M059J (cell line): ENCODE measurements at regions not wholly inside any gene's neighbourhood (a gene's known extent, or its start where the extent isn't known, plus 50 kb on each side); places are given as distances from the start of the nearest gene placed in this dataset.
A peak's percentile ranks its signal among the peaks of the same experiment; 100 is the strongest.

Experiments used
- DNase-seq: peaks from one replicate; pipeline ENCODE4 v3.0.0-alpha.2; 2012; ENCODE audit warnings: low read depth

DNA sequence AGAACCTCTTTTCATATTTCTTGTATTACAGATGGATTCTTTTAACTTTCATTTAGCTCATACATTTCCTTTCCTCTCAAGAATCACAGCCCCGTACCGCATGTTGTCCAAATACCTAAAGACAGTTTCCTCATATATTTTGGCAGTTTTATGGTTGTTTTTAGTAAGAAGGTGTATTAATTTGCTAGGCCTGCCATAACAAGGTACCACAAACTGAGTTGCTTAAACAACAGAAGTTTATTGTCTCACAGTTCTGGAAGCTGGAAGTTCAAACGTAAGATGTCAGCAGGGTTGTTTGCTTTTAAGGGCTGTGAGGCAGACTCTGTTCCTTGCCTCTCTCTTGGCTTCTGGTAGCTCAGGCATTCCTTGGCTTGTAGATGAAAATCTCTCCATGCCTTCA, 343.2 kb upstream of the TNP1 start:
- no peak for DNase-seq

DNA sequence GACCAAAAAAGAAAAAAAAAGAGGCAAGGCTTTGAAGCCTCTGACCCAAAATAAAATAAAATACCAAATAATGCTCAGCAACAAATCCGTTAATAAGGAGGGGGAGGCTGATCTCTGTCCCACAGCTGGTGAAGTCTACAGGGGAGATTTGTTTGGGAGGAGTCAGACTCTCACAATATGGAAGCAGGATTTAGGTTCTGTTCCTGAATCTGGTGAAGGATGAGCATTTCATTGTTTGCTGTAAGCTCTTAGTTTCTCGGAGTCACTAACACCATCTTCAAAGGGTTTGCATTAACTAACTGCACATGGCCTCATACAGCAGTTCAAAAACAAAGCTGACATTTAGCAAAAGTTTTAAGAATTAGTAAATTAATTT, 339.4 kb upstream of the TNP1 start:
- no peak for DNase-seq

DNA sequence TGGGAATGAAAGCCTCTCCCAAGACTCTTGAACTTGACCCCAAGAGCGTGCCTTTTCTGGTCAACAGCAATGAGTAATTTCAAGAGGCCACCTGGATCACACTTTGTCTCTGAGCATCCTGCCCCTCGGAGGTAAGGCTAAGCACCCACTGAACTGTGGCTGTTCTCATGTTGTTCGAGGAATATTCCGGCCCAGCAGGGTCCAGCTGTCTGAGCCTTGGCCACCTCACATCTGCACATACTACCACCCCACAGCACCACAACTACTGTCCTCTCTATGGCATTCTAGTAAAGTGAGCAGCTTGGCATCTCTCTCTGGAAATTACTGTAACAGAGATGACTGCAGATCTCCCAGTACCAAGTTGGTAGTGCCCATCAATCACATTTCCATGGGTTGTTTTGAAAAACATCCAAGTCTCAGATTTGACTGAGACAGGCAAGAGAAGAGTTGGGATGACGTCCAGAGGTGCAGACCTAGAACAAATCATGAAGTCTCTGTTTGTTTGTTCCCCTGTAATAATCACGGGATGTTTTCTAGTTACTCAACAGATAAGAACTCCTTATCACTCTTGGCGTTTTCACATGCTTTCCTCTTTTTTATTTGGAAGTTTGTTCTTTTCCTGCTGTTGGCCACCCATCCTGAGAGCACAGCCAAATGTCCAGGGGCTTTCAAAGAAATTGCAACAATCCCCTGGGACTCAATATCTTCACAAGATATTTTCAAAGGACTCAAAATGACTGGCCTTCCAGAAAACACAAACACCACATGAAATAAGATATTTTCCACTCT, 336.0 kb upstream of the TNP1 start:
- no peak for DNase-seq

DNA sequence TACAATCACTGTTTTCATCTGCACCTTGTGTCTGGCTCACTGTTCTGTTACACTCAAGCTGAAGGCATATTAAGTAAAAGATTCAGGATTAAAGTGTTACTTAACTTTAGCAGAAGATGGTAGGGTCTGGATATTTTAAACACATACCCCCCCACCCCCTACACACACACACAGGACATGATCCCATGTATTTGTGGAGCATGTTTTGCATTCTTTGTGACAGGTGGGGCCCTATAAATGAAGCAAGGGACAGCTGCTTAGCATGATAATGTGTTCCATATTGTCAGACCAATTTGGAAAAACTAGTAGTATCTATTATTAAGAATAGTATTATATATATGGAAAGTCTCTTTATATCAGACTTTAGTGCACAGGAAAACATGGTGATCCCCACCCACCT, 335.2 kb upstream of the TNP1 start:
- DNase-seq = no peak

DNA sequence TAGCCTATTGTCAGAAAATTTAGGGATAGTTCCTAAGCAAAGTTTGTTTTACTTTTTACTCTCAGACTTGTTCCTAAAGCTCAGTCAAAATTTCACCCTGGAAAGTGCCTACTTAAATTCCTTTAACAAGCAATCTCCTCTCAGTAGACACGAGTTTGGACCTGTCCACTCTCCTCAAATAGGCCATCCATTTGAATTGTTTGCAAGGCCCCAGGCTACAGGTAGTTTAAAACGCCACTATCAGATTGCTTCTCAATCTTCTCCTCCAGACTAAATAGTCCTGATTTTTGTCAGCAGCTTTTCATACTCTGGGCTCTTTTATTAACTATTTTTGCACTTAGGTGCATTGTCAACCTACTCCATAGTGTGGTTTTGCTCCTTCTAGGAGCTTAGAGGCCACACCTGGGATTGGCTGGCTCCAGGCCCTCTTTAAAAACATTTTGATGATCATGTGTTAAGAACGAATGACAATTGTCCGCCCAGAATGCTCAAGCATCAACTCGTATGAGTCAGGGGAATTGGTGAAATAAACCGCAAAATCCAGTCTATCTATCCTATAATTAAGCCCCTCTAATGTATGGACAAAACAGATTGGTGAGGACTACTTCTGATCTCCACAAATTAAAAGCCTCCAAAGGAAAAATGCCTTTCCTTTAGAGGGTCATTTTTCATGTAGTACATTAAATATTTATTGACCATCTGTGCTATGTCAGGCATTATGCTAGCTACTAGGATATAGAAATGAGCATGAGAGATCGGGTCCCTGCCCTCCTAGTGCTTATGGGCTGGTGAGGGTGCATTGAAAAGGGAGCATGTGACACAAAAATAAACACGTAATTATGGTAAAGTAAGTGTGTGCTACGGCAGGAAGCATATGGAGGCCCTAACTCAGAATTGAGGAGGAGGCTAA, 333.8 kb upstream of the TNP1 start:
- DNase-seq = no peak

DNA sequence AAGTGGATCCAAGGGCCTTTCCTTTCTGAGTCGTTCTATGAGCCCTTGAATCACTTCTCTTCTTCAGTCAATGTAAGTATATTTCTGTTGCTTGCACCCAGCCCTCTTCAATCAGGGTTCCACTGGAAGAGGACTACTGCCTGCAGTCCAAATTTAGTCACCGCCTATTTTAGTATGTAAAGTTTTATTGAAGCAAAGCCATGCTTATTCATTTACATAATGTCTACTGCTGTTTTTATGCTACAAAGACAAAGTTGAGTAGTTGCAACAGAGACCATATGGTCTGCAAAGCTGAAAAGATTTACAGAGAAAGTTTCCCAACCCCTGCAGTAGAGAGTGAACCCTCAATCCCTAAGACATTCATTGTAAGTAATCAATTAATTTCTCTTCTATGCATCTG, 332.5 kb upstream of the TNP1 start:
- no peak for DNase-seq

DNA sequence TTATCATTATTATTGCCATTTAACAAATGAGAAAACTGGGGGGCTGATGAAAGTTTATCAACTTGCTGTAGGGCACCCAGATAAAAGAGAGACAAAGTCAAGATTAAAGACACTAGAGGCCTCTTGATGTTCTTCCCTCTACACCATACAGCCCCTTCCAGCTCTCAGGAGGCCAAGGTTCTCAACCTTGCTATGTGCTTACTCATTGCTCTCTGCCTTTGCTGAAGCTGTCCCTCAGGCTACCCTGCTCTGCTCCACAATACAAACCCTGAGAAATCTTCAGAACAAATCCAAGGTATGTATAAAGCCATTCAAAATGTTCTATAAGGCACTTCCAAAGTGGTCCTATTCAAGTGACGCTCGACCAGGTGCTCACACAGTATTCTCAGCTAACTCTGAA, 329.9 kb upstream of the TNP1 start:
- no peak for DNase-seq

DNA sequence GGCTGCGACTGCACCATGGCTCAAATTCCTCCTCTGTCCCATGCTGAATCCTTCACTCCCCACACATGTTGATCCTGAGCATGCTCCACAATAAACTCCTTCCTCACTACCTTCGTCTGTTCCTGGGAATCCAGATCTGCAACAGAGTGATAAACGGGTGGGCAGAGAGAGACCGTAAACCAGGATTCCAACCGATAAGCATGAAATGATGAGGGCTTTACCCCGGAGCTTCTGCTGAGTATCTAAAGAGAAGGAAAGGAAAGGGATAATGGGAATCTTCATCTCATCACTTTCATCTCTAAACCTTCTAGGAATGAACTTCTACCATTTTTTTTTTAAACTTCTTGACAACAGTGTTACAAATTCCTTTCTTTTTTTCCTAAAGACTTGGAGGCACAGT, 329.3 kb upstream of the TNP1 start:
- DNase-seq = no peak

DNA sequence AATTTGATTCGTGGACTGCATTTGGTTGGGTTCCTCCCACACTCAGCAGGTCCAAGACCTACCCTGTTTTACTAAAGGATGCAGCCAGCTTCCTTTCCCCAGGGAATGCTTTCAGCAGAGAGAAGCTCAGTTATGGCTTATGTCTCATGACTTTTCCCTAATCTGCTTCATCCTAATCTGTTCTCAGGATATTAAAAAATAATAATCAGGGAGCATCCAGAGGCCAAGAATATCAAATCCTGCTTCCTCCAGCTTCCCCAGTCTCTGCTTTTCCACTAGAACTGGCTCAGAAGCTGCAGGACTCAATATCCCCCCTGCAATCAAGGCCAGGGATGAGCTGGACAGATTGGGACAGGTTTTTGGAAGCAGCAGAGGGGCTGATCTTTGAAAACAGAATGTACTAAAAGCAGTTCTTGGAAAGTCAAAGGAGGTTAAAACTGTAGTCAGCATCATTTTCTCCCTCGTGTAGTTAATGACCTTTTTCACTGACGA, 326.9 kb upstream of the TNP1 start:
- no peak for DNase-seq

DNA sequence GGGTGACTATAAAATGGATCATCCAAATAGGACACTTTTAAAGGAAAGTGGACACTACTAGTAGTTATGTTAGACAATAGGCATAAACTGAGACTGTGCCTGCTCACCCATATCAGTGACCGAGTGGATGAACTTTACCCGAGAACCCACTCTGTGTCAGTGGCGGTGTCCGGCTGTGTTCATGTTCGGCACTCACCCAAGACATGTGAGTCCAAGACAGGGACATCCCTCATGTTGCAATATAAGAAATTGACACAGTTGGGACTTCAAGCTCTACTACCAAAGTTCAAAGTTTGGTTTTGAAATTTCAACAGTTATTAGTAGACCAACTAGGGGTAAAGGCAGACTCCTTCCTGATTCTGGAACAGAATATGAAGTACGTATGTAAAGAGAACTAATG, 326.3 kb upstream of the TNP1 start:
- DNase-seq = no peak

DNA sequence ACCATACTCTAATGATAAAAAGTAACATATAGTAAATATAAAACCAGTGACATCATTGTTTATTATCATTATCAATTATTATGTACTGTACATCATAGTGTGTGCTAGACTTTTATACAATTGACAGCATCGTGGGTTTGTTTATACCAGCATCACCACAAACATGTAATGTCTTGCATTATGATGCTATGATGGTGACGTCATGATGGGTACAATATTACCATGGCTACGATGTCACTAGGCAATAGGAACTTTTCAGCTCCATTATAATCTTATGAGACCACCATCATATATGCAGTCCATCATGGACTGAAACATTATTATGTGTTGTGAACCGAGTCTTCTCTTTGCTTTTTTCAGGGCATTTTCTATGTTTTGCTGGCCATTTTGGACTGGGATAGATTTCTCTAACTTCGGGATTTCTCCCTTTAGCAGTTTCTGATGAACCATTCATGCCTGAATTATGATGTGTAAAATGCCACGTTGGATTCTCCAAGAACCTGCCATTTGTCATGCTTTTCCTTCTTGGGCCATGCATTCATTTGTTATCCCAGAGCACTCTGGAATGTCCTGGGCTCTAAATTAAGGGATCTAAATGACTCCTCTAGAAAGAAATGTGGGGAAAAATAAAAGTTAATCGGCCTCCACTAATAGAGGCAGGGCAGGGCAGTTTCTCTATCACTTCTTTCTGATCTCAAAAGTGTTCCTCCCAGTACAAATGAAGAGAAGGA, 325.6 kb upstream of the TNP1 start:
- no peak for DNase-seq

DNA sequence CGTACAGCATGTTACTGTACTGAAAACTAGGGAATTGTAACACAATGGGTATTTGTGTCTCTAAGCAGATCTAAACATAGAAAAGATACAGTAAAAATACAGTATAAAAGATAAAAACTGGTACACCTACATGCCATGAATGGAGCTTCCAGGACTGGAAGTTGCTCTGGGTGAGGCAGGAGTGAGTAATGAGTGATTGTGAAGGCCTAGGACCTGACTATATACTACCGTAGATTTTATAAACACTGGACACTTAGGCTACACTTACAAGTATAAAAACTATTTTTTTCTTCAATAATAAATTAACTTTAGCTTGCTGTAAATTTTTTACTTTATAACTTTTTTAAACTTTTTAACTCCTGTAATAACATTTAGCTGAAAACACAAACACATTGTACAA, 324.4 kb upstream of the TNP1 start:
- no peak for DNase-seq

DNA sequence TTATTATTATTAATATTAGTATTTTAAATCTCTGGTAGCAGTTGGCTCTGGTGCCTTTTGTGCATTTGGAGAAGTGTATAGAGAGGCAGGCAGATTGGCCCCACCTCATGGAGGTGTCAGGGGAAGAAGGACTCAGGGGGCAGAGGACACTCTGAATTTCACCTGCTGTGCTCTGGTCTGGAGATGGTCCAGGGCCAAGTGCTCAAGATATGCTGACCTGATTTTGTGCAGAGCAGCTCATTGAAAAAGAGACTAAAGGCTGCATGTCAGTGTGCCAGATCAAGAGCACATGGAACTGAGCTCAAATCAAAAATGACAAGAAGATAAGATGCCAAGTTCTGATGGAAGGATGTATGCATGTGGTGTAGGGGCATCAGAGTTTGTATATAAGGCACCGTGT, 323.6 kb upstream of the TNP1 start:
- no peak for DNase-seq

DNA sequence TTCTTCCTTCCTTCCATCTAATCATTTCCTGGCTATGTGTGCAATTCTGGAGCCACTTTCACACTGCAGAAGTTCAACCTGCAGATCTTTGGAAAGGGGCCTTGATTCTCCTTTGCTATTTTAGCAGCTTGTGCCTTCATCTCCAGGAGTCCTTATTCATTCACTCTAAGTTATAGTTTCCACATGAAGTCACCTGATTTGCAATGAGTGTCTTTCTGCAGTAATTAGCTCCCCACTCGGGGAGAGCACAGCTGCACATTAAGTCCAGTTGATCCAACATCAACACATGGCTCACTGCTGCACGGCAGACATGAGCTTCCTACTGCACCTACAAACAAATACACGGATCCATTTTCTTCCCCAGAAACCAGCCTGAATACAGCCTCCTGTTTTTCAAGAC, 323.1 kb upstream of the TNP1 start:
- DNase-seq = no peak

DNA sequence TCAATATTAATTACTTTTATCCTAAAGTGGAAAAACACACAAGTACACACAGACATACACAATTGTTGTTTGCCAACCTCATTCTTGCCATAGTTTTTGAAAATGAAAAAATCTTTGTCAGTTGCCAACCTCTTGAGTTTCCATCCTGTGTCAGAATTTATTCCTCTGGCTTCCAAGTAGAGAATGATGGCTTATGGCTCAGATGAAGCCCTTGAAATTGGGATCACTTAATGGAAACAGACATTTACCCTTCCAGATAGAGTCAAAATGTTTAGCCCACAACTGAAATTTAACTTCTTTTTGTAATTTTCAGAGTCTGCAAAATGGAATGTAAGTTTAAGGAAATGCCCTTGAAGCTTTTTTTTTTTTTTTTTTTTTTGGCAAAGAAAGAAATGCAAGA, 321.6 kb upstream of the TNP1 start:
- no peak for DNase-seq

DNA sequence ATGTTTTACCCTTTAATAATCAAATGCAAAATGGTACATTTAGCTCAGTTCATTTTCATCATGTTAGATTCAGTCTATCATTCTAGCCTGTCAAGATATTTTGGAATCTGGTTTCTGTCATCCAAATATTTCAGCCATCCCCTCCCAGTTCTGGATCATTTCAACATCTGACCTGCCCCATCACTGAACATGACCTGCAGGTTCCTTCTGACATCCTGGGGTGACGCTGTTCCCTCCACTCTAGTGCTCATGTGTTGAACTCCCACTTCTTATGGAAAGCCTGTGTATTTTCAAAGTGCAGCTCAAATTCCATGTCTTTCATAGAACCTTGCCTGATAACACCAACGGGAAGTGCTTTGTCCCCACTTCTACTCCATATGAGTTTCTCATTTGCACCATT, 320.0 kb upstream of the TNP1 start:
- DNase-seq = no peak

DNA sequence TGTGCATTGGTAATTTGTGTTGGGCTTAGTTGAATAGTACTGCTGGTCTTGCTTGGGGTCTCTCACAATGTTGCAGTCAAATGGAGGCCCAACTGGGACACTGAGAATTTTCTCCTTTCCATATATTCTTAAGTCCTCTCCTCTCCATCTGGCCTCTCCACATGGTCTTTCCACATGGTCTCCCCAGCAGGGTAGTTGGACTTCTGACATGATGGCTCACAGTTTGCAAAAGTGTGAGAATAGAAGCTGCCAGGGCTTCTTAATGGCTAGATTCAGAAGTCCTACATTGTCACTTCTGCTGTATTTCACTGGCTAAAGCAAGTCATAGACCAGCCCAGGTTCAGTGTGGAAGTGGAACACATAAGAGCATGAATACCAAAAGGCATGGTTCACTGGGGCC, 318.5 kb upstream of the TNP1 start:
- DNase-seq = no peak

DNA sequence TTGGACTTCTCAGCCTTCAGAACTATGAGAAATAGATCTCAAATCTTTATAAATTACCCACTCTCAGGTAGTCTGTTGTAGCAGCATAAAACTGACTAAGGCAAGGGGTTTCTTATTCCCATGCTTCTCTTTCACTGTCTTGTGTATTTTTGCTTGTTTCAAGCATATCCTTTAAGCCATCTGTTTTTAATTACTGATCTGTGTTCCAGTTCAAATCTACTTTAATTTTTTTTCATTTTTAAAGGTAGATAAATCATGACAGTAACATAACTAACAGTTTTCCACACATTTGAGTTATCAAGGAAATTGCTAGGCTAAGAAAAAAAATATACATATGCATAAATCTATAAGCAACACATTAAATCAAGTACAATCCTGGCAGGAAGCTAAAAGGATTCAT, 317.9 kb upstream of the TNP1 start:
- no peak for DNase-seq

DNA sequence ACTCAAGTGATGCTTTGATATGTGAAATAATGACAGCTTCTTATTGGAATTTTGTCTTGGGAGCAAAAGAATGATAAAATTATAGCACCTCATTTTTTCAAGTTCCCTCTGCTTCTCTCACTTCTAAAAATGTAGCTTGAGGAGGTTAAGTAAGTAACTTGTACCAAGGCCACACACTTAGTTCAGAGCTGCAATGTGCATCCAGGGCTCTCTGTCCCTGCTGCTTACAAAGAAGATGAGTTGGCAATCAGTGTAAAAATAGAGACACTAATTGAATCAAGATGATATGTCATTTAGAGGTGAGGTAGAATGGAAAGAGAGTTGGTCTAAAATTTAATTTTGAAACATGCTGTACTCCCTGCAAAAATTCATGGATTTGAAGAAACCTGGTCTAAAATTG, 312.0 kb upstream of the TNP1 start:
- DNase-seq = no peak

DNA sequence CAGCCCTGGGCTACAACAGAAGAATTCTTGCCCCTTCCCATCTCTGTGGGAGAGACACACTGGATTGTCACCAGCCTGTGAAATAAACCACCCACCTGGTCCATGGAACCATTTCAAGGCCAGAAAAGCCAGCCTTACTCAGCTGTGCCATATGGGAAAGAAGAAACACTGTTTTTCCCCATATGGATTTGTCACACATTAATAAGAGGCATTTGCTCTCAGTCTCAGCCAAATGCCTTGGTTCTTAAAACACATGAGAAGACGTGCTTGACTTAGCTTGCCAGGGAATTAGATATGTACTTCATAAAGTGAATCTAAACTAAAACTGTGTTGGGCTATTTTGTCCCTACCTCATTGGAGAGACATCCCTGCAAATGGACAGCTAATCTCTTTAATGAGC, 308.6 kb upstream of the TNP1 start:
- DNase-seq = no peak

DNA sequence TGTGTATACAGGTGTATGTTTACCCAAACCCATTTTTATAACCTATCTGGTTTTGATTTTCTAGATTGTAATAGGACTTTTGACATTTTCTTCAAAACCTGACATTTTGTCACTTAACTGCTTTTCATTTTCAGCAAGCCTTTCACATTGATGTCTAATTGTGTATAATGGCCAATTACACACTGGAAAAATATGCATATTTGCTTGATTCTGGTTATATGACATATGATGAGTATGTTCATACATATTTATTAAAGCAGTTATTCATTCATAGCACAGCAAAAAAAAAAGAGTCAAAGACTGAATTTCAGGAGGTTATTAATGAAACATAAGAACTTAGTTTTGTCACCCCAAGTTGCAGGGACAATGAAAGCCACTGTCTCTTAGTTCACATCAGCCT, 307.7 kb upstream of the TNP1 start:
- no peak for DNase-seq

DNA sequence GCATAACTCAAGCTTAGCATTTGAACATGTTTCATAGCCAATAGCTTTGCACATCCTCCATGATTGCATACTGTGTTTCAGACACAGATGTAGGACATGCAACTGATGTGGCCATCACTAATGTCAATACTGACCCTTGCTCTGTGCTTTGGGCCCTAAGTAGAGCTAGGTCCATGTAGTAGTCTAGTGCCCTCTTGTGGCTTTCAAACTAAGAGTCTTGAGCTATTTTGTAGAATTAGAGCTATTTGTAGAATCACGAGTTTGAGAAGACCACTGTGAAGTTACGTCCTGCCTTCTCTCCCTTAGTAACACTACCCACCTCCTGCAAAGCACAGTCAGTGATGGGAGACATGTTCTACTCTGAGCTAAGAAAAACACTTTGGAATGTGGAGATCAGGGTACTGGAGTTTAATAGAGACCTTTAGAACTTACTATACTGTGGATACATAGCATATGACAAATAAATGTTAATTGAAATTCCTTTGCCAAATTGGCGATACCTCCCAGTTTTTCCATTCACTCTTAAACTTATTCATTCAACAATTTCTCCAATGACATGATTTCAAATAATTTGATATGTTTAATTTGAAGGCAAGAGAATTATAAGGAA, 306.5 kb upstream of the TNP1 start:
- peak; percentile 61 for DNase-seq
